ENCODE measurements at regions not wholly inside any gene's neighbourhood (a gene's known extent, or its start where the extent isn't known, plus 50 kb on each side); places are given as distances from the start of the nearest gene placed in this dataset.

GRCh38 chr13:81498969-81499368, 1158.0 kb upstream of the SPRY2 start:
- WGBS = 82% methylated on average over 3 of the region's 3 CpGs
- H3K9me3 ChIP-seq (ENCODE audit: control insufficient read depth in 4 of 4, low read length in 3 of 4) = no peaks in the 10 kb centered on the region
- no peak overlapping the region for H3K4me3 ChIP-seq (ENCODE audit: low read depth in 1 of 3, low read length in 3 of 3)
- H3K9ac ChIP-seq (ENCODE audit: low read depth in 1 of 2, low read length in 2 of 2) = no peak overlapping the region
- TF ChIP-seq, protein P1, sequence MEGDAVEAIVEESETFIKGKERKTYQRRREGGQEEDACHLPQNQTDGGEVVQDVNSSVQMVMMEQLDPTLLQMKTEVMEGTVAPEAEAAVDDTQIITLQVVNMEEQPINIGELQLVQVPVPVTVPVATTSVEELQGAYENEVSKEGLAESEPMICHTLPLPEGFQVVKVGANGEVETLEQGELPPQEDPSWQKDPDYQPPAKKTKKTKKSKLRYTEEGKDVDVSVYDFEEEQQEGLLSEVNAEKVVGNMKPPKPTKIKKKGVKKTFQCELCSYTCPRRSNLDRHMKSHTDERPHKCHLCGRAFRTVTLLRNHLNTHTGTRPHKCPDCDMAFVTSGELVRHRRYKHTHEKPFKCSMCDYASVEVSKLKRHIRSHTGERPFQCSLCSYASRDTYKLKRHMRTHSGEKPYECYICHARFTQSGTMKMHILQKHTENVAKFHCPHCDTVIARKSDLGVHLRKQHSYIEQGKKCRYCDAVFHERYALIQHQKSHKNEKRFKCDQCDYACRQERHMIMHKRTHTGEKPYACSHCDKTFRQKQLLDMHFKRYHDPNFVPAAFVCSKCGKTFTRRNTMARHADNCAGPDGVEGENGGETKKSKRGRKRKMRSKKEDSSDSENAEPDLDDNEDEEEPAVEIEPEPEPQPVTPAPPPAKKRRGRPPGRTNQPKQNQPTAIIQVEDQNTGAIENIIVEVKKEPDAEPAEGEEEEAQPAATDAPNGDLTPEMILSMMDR (IDR thresholded peaks at IDR 0.05; ENCODE audit: low read depth, low read length, missing input control) = no peak
- no peak for TF ChIP-seq FOXA2 (IDR thresholded peaks at IDR 0.05)
- TF ChIP-seq SP1 (IDR thresholded peaks at IDR 0.05) = no peak
- TF ChIP-seq RXRA (IDR thresholded peaks at IDR 0.05) = no peak
- no peak for TF ChIP-seq NR2F2 (IDR thresholded peaks at IDR 0.05)
- TF ChIP-seq, protein P2, sequence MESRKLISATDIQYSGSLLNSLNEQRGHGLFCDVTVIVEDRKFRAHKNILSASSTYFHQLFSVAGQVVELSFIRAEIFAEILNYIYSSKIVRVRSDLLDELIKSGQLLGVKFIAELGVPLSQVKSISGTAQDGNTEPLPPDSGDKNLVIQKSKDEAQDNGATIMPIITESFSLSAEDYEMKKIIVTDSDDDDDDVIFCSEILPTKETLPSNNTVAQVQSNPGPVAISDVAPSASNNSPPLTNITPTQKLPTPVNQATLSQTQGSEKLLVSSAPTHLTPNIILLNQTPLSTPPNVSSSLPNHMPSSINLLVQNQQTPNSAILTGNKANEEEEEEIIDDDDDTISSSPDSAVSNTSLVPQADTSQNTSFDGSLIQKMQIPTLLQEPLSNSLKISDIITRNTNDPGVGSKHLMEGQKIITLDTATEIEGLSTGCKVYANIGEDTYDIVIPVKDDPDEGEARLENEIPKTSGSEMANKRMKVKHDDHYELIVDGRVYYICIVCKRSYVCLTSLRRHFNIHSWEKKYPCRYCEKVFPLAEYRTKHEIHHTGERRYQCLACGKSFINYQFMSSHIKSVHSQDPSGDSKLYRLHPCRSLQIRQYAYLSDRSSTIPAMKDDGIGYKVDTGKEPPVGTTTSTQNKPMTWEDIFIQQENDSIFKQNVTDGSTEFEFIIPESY (IDR thresholded peaks at IDR 0.05) = no peak
- no peak for TF ChIP-seq FOXA1 (IDR thresholded peaks at IDR 0.05)
- TF ChIP-seq HNF4G (IDR thresholded peaks at IDR 0.05) = no peak
- TF ChIP-seq MAX (IDR thresholded peaks at IDR 0.05) = no peak
- no peak for TF ChIP-seq RAD21 (IDR thresholded peaks at IDR 0.05)
- no peak for TF ChIP-seq TAF1 (conservative IDR thresholded peaks at IDR 0.05)
- no peaks in the 10 kb centered on the region for H3K4me1 ChIP-seq (ENCODE audit: control insufficient read depth in 4 of 4, insufficient read depth in 4 of 4, low read length in 3 of 4)
- no peaks in the 10 kb centered on the region for H3K27me3 ChIP-seq (ENCODE audit: control insufficient read depth in 4 of 4, insufficient read depth in 4 of 4, low read length in 3 of 4)
- no peak overlapping the region for H3K27ac ChIP-seq (ENCODE audit: low read depth in 1 of 2, low read length in 2 of 2)
- DNase-seq (ENCODE audit: low spot score) = no peak
- no peaks in the 10 kb centered on the region for H3K36me3 ChIP-seq (ENCODE audit: control insufficient read depth in 4 of 4, insufficient read depth in 3 of 4, low read depth in 1 of 4, low read length in 3 of 4)

DNA sequence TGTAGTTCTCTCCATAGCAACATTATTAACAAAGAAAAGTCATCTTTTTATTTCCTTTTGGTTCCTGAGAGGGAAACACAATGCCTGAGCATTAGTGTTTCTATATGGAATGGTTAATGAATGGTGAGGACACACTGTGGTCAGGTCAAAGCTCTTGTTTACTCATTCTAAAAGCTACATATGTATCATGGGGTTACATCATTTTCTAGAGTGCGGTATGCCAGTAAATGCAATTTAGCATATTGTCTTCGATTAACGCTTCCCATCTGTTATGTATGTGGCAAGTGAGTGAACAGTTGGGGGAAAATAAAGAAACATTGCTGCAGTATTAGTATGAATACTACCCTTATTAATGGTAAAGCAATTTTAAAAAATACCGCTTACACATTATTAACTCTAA, 1152.2 kb upstream of the SPRY2 start:
- no peak overlapping the region for H3K9ac ChIP-seq (ENCODE audit: low read depth in 1 of 2, low read length in 2 of 2)
- TF ChIP-seq MAX (IDR thresholded peaks at IDR 0.05) = no peak
- no peak for TF ChIP-seq RXRA (IDR thresholded peaks at IDR 0.05)
- no peak for TF ChIP-seq JUND (IDR thresholded peaks at IDR 0.05)
- no peak for TF ChIP-seq TAF1 (conservative IDR thresholded peaks at IDR 0.05)
- no peak for TF ChIP-seq NR2F2 (IDR thresholded peaks at IDR 0.05)
- TF ChIP-seq SP1 (IDR thresholded peaks at IDR 0.05) = no peak
- TF ChIP-seq YY1 (IDR thresholded peaks at IDR 0.05) = no peak
- TF ChIP-seq, protein P1 (IDR thresholded peaks at IDR 0.05; ENCODE audit: low read depth, low read length, missing input control) = no peak
- TF ChIP-seq, protein P3, sequence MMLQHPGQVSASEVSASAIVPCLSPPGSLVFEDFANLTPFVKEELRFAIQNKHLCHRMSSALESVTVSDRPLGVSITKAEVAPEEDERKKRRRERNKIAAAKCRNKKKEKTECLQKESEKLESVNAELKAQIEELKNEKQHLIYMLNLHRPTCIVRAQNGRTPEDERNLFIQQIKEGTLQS (IDR thresholded peaks at IDR 0.05) = no peak
- TF ChIP-seq HNF4G (IDR thresholded peaks at IDR 0.05) = no peak
- no peak for TF ChIP-seq FOXA1 (IDR thresholded peaks at IDR 0.05)
- no peak for TF ChIP-seq REST (IDR thresholded peaks at IDR 0.05)
- TF ChIP-seq RAD21 (IDR thresholded peaks at IDR 0.05) = no peak
- no peak for TF ChIP-seq EGR1 (IDR thresholded peaks at IDR 0.05; ENCODE audit: low read depth in 2 of 2)
- no peak for TF ChIP-seq GABPA (IDR thresholded peaks at IDR 0.05 in 1 of 2, conservative IDR thresholded peaks at IDR 0.05 in 1 of 2)
- TF ChIP-seq, protein P2 (IDR thresholded peaks at IDR 0.05) = no peak
- H3K9me3 ChIP-seq (ENCODE audit: control insufficient read depth in 4 of 4, low read length in 3 of 4) = no peaks in the 10 kb centered on the region
- no peaks in the 10 kb centered on the region for H3K4me1 ChIP-seq (ENCODE audit: control insufficient read depth in 4 of 4, insufficient read depth in 4 of 4, low read length in 3 of 4)
- WGBS = 78% methylated on average over 4 of the region's 4 CpGs
- no peaks in the 10 kb centered on the region for H3K36me3 ChIP-seq (ENCODE audit: control insufficient read depth in 4 of 4, insufficient read depth in 3 of 4, low read depth in 1 of 4, low read length in 3 of 4)
- no peak overlapping the region for H3K27ac ChIP-seq (ENCODE audit: low read depth in 1 of 2, low read length in 2 of 2)
- peaks cover 0 to 2% (median 0%) of the 10 kb centered on the region in 4 donors for H3K27me3 ChIP-seq (ENCODE audit: control insufficient read depth in 4 of 4, insufficient read depth in 4 of 4, low read length in 3 of 4)
- no peak overlapping the region for H3K4me3 ChIP-seq (ENCODE audit: low read depth in 1 of 3, low read length in 3 of 3)
- DNase-seq (ENCODE audit: low spot score) = no peak
